Endothelial cell (in vitro differentiated cells): ENCODE measurements at regions not wholly inside any gene's neighbourhood (a gene's known extent, or its start where the extent isn't known, plus 50 kb on each side); places are given as distances from the start of the nearest gene placed in this dataset.

Experiments
- DNase-seq: peaks from one replicate; pipeline ENCODE4 v3.0.0; 2021; ENCODE audit warnings: low spot score
- H3K27ac Mint-ChIP-seq: one replicate; pipeline ENCODE4 v1.8.0; 2021; ENCODE audit warnings: mixed read lengths, inconsistent platforms; ENCODE audit not compliant: unreplicated experiment
- H3K27me3 Mint-ChIP-seq: one replicate; pipeline ENCODE4 v1.8.0; 2021; ENCODE audit warnings: mild to moderate bottlenecking, moderate library complexity, mixed read lengths, inconsistent platforms; ENCODE audit not compliant: unreplicated experiment
- H3K36me3 Mint-ChIP-seq: one replicate; pipeline ENCODE4 v1.8.0; 2021; ENCODE audit warnings: mild to moderate bottlenecking, low read depth, mixed read lengths, inconsistent platforms; ENCODE audit not compliant: unreplicated experiment
- H3K4me1 Mint-ChIP-seq: one replicate; pipeline ENCODE4 v1.8.0; 2021; ENCODE audit warnings: mild to moderate bottlenecking, mixed read lengths, inconsistent platforms; ENCODE audit not compliant: unreplicated experiment
- H3K4me3 Mint-ChIP-seq: one replicate; pipeline ENCODE4 v1.8.0; 2021; ENCODE audit warnings: mild to moderate bottlenecking, mixed read lengths, inconsistent platforms; ENCODE audit not compliant: unreplicated experiment
- H3K9me3 Mint-ChIP-seq: one replicate; pipeline ENCODE4 v1.8.0; 2021; ENCODE audit warnings: mixed read lengths, inconsistent platforms; ENCODE audit not compliant: unreplicated experiment
- TF ChIP-seq, protein P1 (sequence below): fragments of 200-600 bp; sonication (generic); IDR thresholded peaks from one replicate; pipeline ENCODE4 v1.5.0; 2021; ENCODE audit warnings: antibody characterized with exemption; ENCODE audit not compliant: unreplicated experiment

GRCh38 chr5:5046680-5047502 is 93.2 kb upstream of the ADAMTS16 start:
- H3K9me3 Mint-ChIP-seq, result no peaks in the 10 kb centered on the region
- no peaks in the 10 kb centered on the region for H3K4me1 Mint-ChIP-seq
- H3K27me3 Mint-ChIP-seq, result no peaks in the 10 kb centered on the region

DNA sequence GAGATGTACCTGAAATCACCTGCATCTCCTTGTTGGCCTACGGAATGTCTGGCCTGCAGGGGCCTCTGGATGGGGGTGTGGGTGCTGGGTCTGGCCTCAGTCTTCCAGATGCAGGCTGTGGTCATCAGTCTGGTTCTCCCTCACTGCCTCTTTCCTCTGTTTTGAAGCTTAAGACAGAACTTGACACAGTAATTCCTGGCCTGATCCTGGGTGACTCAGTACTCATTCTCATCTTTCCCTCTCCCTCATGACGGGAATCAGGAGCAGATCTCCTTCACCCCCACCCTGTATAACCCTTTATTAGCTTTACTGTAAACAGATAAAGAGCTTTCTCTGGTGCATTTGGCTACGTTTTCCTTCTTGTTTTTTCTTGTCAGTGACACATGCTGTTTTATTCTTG is 89.3 kb upstream of the ADAMTS16 start:
- TF ChIP-seq, protein P1, sequence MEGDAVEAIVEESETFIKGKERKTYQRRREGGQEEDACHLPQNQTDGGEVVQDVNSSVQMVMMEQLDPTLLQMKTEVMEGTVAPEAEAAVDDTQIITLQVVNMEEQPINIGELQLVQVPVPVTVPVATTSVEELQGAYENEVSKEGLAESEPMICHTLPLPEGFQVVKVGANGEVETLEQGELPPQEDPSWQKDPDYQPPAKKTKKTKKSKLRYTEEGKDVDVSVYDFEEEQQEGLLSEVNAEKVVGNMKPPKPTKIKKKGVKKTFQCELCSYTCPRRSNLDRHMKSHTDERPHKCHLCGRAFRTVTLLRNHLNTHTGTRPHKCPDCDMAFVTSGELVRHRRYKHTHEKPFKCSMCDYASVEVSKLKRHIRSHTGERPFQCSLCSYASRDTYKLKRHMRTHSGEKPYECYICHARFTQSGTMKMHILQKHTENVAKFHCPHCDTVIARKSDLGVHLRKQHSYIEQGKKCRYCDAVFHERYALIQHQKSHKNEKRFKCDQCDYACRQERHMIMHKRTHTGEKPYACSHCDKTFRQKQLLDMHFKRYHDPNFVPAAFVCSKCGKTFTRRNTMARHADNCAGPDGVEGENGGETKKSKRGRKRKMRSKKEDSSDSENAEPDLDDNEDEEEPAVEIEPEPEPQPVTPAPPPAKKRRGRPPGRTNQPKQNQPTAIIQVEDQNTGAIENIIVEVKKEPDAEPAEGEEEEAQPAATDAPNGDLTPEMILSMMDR, result no peak
- Mint-ChIP-seq H3K9me3 (no peaks in the 10 kb centered on the region), H3K36me3 (no peaks in the 10 kb centered on the region), H3K27me3 (no peaks in the 10 kb centered on the region), H3K27ac (no peak overlapping the region), H3K4me1 (peaks cover 2% of the 10 kb centered on the region), H3K4me3 (no peak overlapping the region)
- DNase-seq, result no peak

More at GRCh38 chr5:5046680-5047502, 93.2 kb upstream of the ADAMTS16 start:
- H3K27ac Mint-ChIP-seq, result no peak overlapping the region
- no peaks in the 10 kb centered on the region for H3K36me3 Mint-ChIP-seq
- no peak for DNase-seq
- no peak overlapping the region for H3K4me3 Mint-ChIP-seq
- TF ChIP-seq, protein P1, result no peak

GRCh38 chr5:5055712-5056111 is 84.4 kb upstream of the ADAMTS16 start:
- no peak for DNase-seq
- Mint-ChIP-seq H3K9me3 (no peaks in the 10 kb centered on the region), H3K4me3 (no peak overlapping the region), H3K36me3 (no peaks in the 10 kb centered on the region), H3K4me1 (peaks cover 2% of the 10 kb centered on the region), H3K27ac (no peak overlapping the region), H3K27me3 (peaks cover 3% of the 10 kb centered on the region)
- TF ChIP-seq, protein P1, result no peak

DNA sequence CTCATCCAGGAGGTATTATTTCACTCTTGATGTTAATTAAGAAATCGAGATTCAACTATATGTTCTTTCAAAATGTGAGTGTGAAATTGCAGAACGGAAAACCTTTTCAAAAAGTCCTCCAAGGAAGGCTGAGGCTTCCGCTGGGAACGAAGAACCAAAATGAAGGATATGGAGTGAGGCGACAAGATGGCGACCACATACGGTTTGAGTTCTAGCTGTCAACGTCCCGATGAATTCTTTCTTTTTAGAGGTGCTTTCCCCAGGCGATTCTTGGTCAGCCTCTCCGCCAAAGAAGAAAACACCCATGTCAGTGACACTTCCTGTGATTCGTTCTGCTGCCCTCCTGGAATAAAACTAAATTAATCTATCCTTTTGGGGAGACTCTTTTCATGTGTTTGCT is 78.3 kb upstream of the ADAMTS16 start:
- TF ChIP-seq, protein P1, result no peak
- Mint-ChIP-seq H3K36me3 (no peaks in the 10 kb centered on the region), H3K4me1 (peaks cover 2% of the 10 kb centered on the region)

DNA sequence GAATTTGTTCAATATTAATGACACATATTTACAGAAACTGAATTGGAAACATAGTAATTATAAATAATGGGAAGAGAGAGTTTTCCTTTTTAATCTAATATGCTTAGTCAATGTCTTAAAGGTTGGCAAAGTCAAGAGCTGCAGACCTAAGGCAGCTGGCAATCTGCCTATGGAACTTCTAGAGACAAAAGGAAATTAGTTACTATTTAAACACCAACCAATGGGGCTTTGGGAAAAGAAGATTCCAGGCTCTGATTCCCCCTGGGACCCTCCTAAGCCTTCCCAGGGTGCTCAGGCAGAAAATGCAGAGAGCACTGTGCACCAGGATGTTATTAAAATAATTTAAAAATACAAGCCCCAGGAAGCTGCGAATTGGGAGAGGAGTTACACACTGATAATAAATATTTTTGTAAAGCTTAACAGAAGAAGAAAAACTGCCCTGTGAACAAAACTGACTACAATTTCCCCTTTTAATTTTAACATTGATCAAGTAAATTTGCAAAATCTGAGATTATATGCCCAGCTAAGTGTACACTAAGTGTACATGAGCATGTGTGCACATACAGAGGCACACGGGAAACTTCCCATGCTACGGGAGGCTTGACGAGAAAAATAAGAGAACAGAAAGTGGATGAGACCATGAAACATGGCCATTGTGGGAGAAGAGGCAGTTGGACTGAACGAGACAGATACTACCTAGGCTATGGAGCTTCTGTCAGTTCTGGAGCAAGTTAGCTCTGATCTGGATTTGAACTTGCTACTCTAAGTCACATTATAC is 77.4 kb upstream of the ADAMTS16 start:
- H3K4me1 Mint-ChIP-seq, result peaks cover 2% of the 10 kb centered on the region
- no peak overlapping the region for H3K27ac Mint-ChIP-seq
- no peak for DNase-seq
- H3K9me3 Mint-ChIP-seq, result no peaks in the 10 kb centered on the region
- H3K4me3 Mint-ChIP-seq, result no peak overlapping the region
- TF ChIP-seq, protein P1, result no peak
- H3K36me3 Mint-ChIP-seq, result no peaks in the 10 kb centered on the region
- H3K27me3 Mint-ChIP-seq, result peaks cover 5% of the 10 kb centered on the region

More for the DNA sequence above, 78.3 kb upstream of the ADAMTS16 start:
- no peak for DNase-seq
- no peak overlapping the region for H3K4me3 Mint-ChIP-seq
- no peaks in the 10 kb centered on the region for H3K9me3 Mint-ChIP-seq
- H3K27ac Mint-ChIP-seq, result no peak overlapping the region
- H3K27me3 Mint-ChIP-seq, result peaks cover 8% of the 10 kb centered on the region
